SH-SY5Y (cell line): ENCODE measurements at regions not wholly inside any gene's neighbourhood (a gene's known extent, or its start where the extent isn't known, plus 50 kb on each side); places are given as distances from the start of the nearest gene placed in this dataset.

Experiments
- GATA2 ChIP-seq: IDR thresholded peaks from 2 replicates; pipeline ENCODE4 v1.6.1; 2011; ENCODE audit warnings: mild to moderate bottlenecking, low read depth, low read length
- GATA3 ChIP-seq: IDR thresholded peaks from 2 replicates; pipeline ENCODE4 v1.6.1; 2011; ENCODE audit warnings: low read depth, mild to moderate bottlenecking, low read length, moderate library complexity

- TF ChIP-seq GATA3 (no peak), GATA2 (no peak)
Measured at GRCh38 chr4:135533053-135533452, 1331.5 kb upstream of the PABPC4L start.
